ENCODE measurements at regions not wholly inside any gene's neighbourhood (a gene's known extent, or its start where the extent isn't known, plus 50 kb on each side); places are given as distances from the start of the nearest gene placed in this dataset.
"Not testable (repeated sequence)": the region's sequence is repeated elsewhere in the genome, so short reads cannot be mapped to it uniquely, and the experiment has no call there.

GRCh38 chr5:169531631-169532030 is 51.9 kb upstream of the SPDL1 start:
- peaks cover 3 to 50% of the 10 kb centered on the region in 2 donors for H3K27me3 Mint-ChIP-seq
- Histone ChIP-seq H3K9me3 (ENCODE audit: low read length) (no peaks in the 10 kb centered on the region), H3K27me3 (ENCODE audit: insufficient read depth, low read length, poor library complexity, severe bottlenecking) (no peaks in the 10 kb centered on the region), H3K36me3 (ENCODE audit: insufficient read depth, low read length) (no peaks in the 10 kb centered on the region), H3K27ac (ENCODE audit: low read depth, low read length) (no peak overlapping the region), H3K4me3 (ENCODE audit: low read length) (no peak overlapping the region), H3K4me1 (ENCODE audit: insufficient read depth, low read length) (no peaks in the 10 kb centered on the region)
- H3K4me1 Mint-ChIP-seq = no peaks in the 10 kb centered on the region
- no peak overlapping the region for H3K27ac Mint-ChIP-seq
- peaks cover 0 to 5% (median 0%) of the 10 kb centered on the region in 5 donors for H3K9me3 Mint-ChIP-seq
- H3K4me3 Mint-ChIP-seq = no peak overlapping the region
- DNase-seq = no peak
- peaks cover 0 to 11% (median 0%) of the 10 kb centered on the region in 3 donors for H3K36me3 Mint-ChIP-seq
- POLR2A ChIA-PET = no interaction called here
- CTCF ChIA-PET = no interaction called here

DNA sequence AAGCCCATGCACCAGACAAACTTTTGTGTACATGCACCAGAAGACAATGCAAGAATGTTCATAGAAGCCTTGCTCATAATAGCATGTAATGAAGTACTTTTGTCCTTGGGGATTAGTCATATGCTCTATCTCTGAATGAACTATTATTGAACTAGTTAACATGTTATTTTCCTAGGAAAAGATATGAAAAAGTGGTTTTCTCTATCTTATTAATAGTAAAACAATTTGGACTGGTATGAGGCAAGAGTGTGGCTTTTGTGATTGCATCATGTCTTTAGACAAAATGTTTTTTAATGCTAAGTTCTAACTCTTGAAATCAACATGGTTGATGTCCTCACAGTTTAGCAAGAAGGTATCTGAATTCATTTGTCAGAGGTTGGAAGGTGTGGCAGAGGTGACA is 55.7 kb upstream of the SPDL1 start:
- Histone ChIP-seq H3K36me3 (ENCODE audit: insufficient read depth, low read length) (no peaks in the 10 kb centered on the region), H3K4me3 (ENCODE audit: low read length) (no peak overlapping the region), H3K9me3 (ENCODE audit: low read length) (no peaks in the 10 kb centered on the region), H3K27me3 (ENCODE audit: insufficient read depth, low read length, poor library complexity, severe bottlenecking) (no peaks in the 10 kb centered on the region), H3K4me1 (ENCODE audit: insufficient read depth, low read length) (no peaks in the 10 kb centered on the region), H3K27ac (ENCODE audit: low read depth, low read length) (no peak overlapping the region)
- POLR2A ChIA-PET = no interaction called here
- H3K4me3 Mint-ChIP-seq = no peak overlapping the region
- peaks cover 5 to 76% of the 10 kb centered on the region in 2 donors for H3K27me3 Mint-ChIP-seq
- H3K9me3 Mint-ChIP-seq = peaks cover 0 to 5% (median 0%) of the 10 kb centered on the region in 5 donors
- CTCF ChIA-PET = no interaction called here
- no peaks in the 10 kb centered on the region for H3K4me1 Mint-ChIP-seq
- DNase-seq = no peak
- peaks cover 0 to 6% (median 0%) of the 10 kb centered on the region in 3 donors for H3K36me3 Mint-ChIP-seq
- no peak overlapping the region for H3K27ac Mint-ChIP-seq

- Histone ChIP-seq H3K4me3 (ENCODE audit: low read length) (no peak overlapping the region), H3K27me3 (ENCODE audit: insufficient read depth, low read length, poor library complexity, severe bottlenecking) (no peaks in the 10 kb centered on the region), H3K4me1 (ENCODE audit: insufficient read depth, low read length) (no peaks in the 10 kb centered on the region), H3K9me3 (ENCODE audit: low read length) (no peaks in the 10 kb centered on the region), H3K27ac (ENCODE audit: low read depth, low read length) (no peak overlapping the region), H3K36me3 (ENCODE audit: insufficient read depth, low read length) (no peaks in the 10 kb centered on the region)
- peaks cover 9 to 78% of the 10 kb centered on the region in 2 donors for H3K27me3 Mint-ChIP-seq
- CTCF ChIA-PET = no interaction called here
- H3K4me1 Mint-ChIP-seq = no peaks in the 10 kb centered on the region
- peaks cover 0 to 5% (median 0%) of the 10 kb centered on the region in 5 donors for H3K9me3 Mint-ChIP-seq
- no peak overlapping the region for H3K4me3 Mint-ChIP-seq
- H3K27ac Mint-ChIP-seq = no peak overlapping the region
- peaks cover 0 to 3% (median 0%) of the 10 kb centered on the region in 3 donors for H3K36me3 Mint-ChIP-seq
- no peak for DNase-seq
- POLR2A ChIA-PET = no interaction called here
Measured at GRCh38 chr5:169527066-169527465, 56.5 kb upstream of the SPDL1 start.

GRCh38 chr5:169522851-169523250 is 60.7 kb upstream of the SPDL1 start:
- no peak overlapping the region for H3K27ac ChIP-seq (ENCODE audit: low read depth, low read length)
- ChIA-PET POLR2A (no interaction called here), CTCF (no interaction called here)
- no peak overlapping the region for H3K4me3 Mint-ChIP-seq
- no peak for DNase-seq
- no peaks in the 10 kb centered on the region for H3K27me3 ChIP-seq (ENCODE audit: insufficient read depth, low read length, poor library complexity, severe bottlenecking)
- H3K4me1 Mint-ChIP-seq = no peaks in the 10 kb centered on the region
- H3K4me3 ChIP-seq (ENCODE audit: low read length) = no peak overlapping the region
- no peak overlapping the region for H3K27ac Mint-ChIP-seq
- H3K36me3 ChIP-seq (ENCODE audit: insufficient read depth, low read length) = no peaks in the 10 kb centered on the region
- H3K9me3 Mint-ChIP-seq = peaks cover 2 to 14% (median 9%) of the 10 kb centered on the region in 5 donors
- no peaks in the 10 kb centered on the region for H3K36me3 Mint-ChIP-seq
- peaks cover 12 to 59% of the 10 kb centered on the region in 2 donors for H3K27me3 Mint-ChIP-seq
- no peaks in the 10 kb centered on the region for H3K4me1 ChIP-seq (ENCODE audit: insufficient read depth, low read length)
- no peaks in the 10 kb centered on the region for H3K9me3 ChIP-seq (ENCODE audit: low read length)

DNA sequence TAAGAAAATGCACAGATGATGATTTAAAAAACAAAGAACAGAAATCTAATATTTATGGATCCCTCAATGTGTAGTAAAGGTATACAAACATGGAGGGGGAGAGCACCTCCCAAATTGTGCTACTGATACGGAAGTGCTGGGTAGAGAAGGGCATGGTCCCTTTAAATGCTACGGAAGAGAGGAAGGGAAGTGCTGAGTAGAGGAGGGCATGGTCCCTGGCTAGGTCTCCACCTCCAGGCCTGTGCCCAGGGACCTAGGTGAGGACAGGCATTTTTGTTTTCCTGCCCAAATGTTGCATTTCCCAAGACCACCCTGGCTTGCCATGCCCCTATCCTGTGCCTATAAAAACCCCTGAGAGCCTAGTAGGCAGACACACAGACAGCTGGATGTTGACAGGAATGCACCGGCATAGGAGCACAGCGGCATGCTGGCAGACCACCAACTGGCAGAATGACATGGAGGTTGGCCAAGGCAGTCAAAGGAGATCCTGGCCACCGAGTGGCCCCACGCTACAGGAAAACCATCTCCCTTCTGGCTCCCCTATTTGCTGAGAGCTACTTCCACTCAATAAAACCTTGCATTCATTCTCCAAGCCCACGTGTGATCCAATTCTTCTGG is 62.1 kb upstream of the SPDL1 start:
- H3K36me3 ChIP-seq (ENCODE audit: insufficient read depth, low read length) = no peaks in the 10 kb centered on the region
- ChIA-PET CTCF (no interaction called here), POLR2A (no interaction called here)
- no peaks in the 10 kb centered on the region for H3K27me3 ChIP-seq (ENCODE audit: insufficient read depth, low read length, poor library complexity, severe bottlenecking)
- DNase-seq = no peak
- Mint-ChIP-seq H3K36me3 (no peaks in the 10 kb centered on the region), H3K9me3 (peaks cover 2 to 17% (median 13%) of the 10 kb centered on the region in 5 donors), H3K27ac (no peak overlapping the region), H3K4me1 (no peaks in the 10 kb centered on the region), H3K27me3 (peaks cover 15 to 51% of the 10 kb centered on the region in 2 donors), H3K4me3 (no peak overlapping the region)
- H3K27ac ChIP-seq (ENCODE audit: low read depth, low read length) = no peak overlapping the region
- H3K9me3 ChIP-seq (ENCODE audit: low read length) = no peaks in the 10 kb centered on the region
- no peaks in the 10 kb centered on the region for H3K4me1 ChIP-seq (ENCODE audit: insufficient read depth, low read length)
- no peak overlapping the region for H3K4me3 ChIP-seq (ENCODE audit: low read length)

DNA sequence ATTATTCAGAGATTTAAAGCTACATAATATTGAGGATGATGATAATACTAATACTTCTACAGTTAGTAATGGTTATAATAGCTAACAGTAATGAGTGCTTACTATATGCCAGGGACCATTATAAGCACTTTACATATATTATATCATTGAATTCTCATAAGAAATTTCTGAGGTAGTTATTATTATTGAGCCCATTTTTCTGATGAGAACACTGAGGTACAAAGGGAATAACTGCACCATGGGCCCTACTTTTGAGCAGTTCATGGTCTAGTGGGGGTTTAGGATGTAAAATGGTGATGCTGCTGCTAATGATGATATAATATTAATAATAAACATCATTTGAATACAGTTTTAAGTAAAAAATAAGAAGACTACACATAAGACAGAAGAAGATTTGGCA is 64.2 kb upstream of the SPDL1 start:
- Mint-ChIP-seq H3K27ac (no peak overlapping the region), H3K4me1 (no peaks in the 10 kb centered on the region), H3K27me3 (peaks cover 15 to 40% of the 10 kb centered on the region in 2 donors), H3K36me3 (no peaks in the 10 kb centered on the region), H3K9me3 (peaks cover 0 to 17% (median 13%) of the 10 kb centered on the region in 5 donors), H3K4me3 (no peak overlapping the region)
- H3K9me3 ChIP-seq (ENCODE audit: low read length) = no peaks in the 10 kb centered on the region
- H3K36me3 ChIP-seq (ENCODE audit: insufficient read depth, low read length) = no peaks in the 10 kb centered on the region
- ChIA-PET CTCF (no interaction called here), POLR2A (no interaction called here)
- no peak for DNase-seq
- no peaks in the 10 kb centered on the region for H3K27me3 ChIP-seq (ENCODE audit: insufficient read depth, low read length, poor library complexity, severe bottlenecking)
- H3K27ac ChIP-seq (ENCODE audit: low read depth, low read length) = no peak overlapping the region
- no peaks in the 10 kb centered on the region for H3K4me1 ChIP-seq (ENCODE audit: insufficient read depth, low read length)
- H3K4me3 ChIP-seq (ENCODE audit: low read length) = no peak overlapping the region

- H3K27me3 Mint-ChIP-seq = peaks cover 15 to 35% of the 10 kb centered on the region in 2 donors
- not testable (repeated sequence) for H3K4me1 Mint-ChIP-seq
Measured at GRCh38 chr5:169518779-169519178, 64.8 kb upstream of the SPDL1 start.

DNA sequence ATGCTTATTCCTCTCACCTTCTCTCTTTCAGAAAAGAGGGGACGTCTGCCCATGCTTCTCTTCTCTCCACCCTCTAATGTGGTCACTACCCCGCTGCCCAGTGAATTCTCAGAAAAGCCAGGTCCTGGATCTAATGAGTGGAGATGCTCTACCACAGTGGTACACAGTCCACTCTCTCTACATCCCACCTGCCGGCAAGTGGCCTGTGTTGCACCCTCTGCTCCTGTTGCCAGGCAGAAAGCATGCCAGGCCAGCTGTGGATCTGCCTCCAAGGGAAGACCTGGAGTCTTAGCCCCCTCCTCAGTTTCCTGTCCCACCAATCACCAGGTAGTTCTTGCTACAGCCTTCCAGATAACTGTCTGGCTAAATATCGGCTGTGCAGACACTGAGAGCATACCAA is 71.2 kb upstream of the SPDL1 start:
- Mint-ChIP-seq H3K36me3 (no peaks in the 10 kb centered on the region), H3K9me3 (peaks cover 0 to 3% (median under 1%) of the 10 kb centered on the region in 5 donors), H3K4me3 (no peak overlapping the region), H3K4me1 (no peaks in the 10 kb centered on the region), H3K27me3 (peaks cover 3 to 20% of the 10 kb centered on the region in 2 donors), H3K27ac (no peak overlapping the region)
- Histone ChIP-seq H3K27me3 (ENCODE audit: insufficient read depth, low read length, poor library complexity, severe bottlenecking) (no peaks in the 10 kb centered on the region), H3K9me3 (ENCODE audit: low read length) (no peaks in the 10 kb centered on the region), H3K27ac (ENCODE audit: low read depth, low read length) (no peak overlapping the region), H3K4me1 (ENCODE audit: insufficient read depth, low read length) (no peaks in the 10 kb centered on the region), H3K4me3 (ENCODE audit: low read length) (no peak overlapping the region), H3K36me3 (ENCODE audit: insufficient read depth, low read length) (no peaks in the 10 kb centered on the region)
- ChIA-PET CTCF (no interaction called here), POLR2A (no interaction called here)
- DNase-seq = no peak

More at GRCh38 chr5:169518779-169519178, 64.8 kb upstream of the SPDL1 start:
- H3K27ac Mint-ChIP-seq; POLR2A ChIA-PET; H3K4me3 Mint-ChIP-seq; DNase-seq; H3K27me3 ChIP-seq (ENCODE audit: insufficient read depth, low read length, poor library complexity, severe bottlenecking); H3K9me3 ChIP-seq (ENCODE audit: low read length); H3K27ac ChIP-seq (ENCODE audit: low read depth, low read length); H3K36me3 ChIP-seq (ENCODE audit: insufficient read depth, low read length); H3K4me1 ChIP-seq (ENCODE audit: insufficient read depth, low read length); H3K36me3 Mint-ChIP-seq; CTCF ChIA-PET; H3K4me3 ChIP-seq (ENCODE audit: low read length): not testable (repeated sequence)
- H3K9me3 Mint-ChIP-seq = peaks cover 0 to 17% (median 13%) of the 10 kb centered on the region in 5 donors

All from CD8-positive, alpha-beta memory T cell (primary cell).